ENCODE measurements at regions not wholly inside any gene's neighbourhood (a gene's known extent, or its start where the extent isn't known, plus 50 kb on each side); places are given as distances from the start of the nearest gene placed in this dataset.

- no peak overlapping the region for H3K27ac ChIP-seq (ENCODE audit: insufficient read depth, low read length)
- intact Hi-C loops (cut with micrococcal nuclease): no loop called here
- DNase-seq (no peak), ATAC-seq (ENCODE audit: low read depth) (no peak)
- no peak overlapping the region for H2AK9ac ChIP-seq (replicated peaks; ENCODE audit: low read depth, low read length, poor library complexity)
- H3K79me1 ChIP-seq (ENCODE audit: low read depth in 1 of 2, low read length in 2 of 2): no peaks in the 10 kb centered on the region
- H4K8ac ChIP-seq (ENCODE audit: low read depth in 2 of 2, low read length in 2 of 2): no peak overlapping the region
- H3K4me3 ChIP-seq (ENCODE audit: insufficient read depth, low read depth, low read length): no peak overlapping the region
- H4K91ac ChIP-seq (ENCODE audit: insufficient read depth, low read depth, low read length): no peak overlapping the region
- POLR2A ChIA-PET (ENCODE audit: unreplicated experiment): no interaction called here
- no peak overlapping the region for H3K56ac ChIP-seq (ENCODE audit: extremely low read depth, insufficient read depth, low read length)
- dilution Hi-C loops (cut with HindIII; ENCODE audit: low sequenced_read_pairs, unreplicated experiment): no loop called here
- H3K14ac ChIP-seq (replicated peaks; ENCODE audit: low read depth, low read length): no peak overlapping the region
- CTCF ChIA-PET: no interaction called here
- no peaks in the 10 kb centered on the region for H3K9me3 ChIP-seq (ENCODE audit: control insufficient read depth, insufficient read depth, low read length)
- no peaks in the 10 kb centered on the region for H3K4me1 ChIP-seq (ENCODE audit: control insufficient read depth, insufficient read depth, low read length)
- H3K9me1 ChIP-seq (ENCODE audit: insufficient read depth, low read length): no peaks in the 10 kb centered on the region
- H3K36me3 ChIP-seq (ENCODE audit: control insufficient read depth, insufficient read depth, low read length): no peaks in the 10 kb centered on the region
- H3K4ac ChIP-seq (ENCODE audit: low read depth, low read length): no peak overlapping the region
- no peak overlapping the region for H3K4me2 ChIP-seq (ENCODE audit: low read depth, low read length)
- no peaks in the 10 kb centered on the region for H3K27me3 ChIP-seq (ENCODE audit: control insufficient read depth, insufficient read depth, low read length)
- TF ChIP-seq ELK1 (IDR thresholded peaks at IDR 0.05; ENCODE audit: borderline replicate concordance, low read depth, low read length): no peak
- no peak for TF ChIP-seq MXI1 (IDR thresholded peaks at IDR 0.05; ENCODE audit: borderline replicate concordance, low read depth, low read length)
- no peak for TF ChIP-seq CTCF (conservative IDR thresholded peaks at IDR 0.05; ENCODE audit: low read depth, low read length)
- TF ChIP-seq CHD1 (IDR thresholded peaks at IDR 0.05; ENCODE audit: low read depth, low read length): no peak
- TF ChIP-seq USF2 (IDR thresholded peaks at IDR 0.05; ENCODE audit: low read depth, low read length): no peak
- TF ChIP-seq MAFK (IDR thresholded peaks at IDR 0.05; ENCODE audit: low read depth, low read length): no peak
- TF ChIP-seq CEBPB (IDR thresholded peaks at IDR 0.05; ENCODE audit: low read depth, low read length): no peak
- TF ChIP-seq RAD21 (IDR thresholded peaks at IDR 0.05; ENCODE audit: low read length): no peak
- TF ChIP-seq RFX5 (IDR thresholded peaks at IDR 0.05; ENCODE audit: low read depth, low read length): no peak
- TF ChIP-seq SMC3 (IDR thresholded peaks at IDR 0.05; ENCODE audit: low read depth, low read length): no peak
- TF ChIP-seq POLR2A (IDR thresholded peaks at IDR 0.05; ENCODE audit: low read depth, low read length): no peak
- no peak overlapping the region for H3K23ac ChIP-seq (ENCODE audit: low read depth, low read length)
- in situ Hi-C loops (cut with MboI; ENCODE audit: low sequenced_read_pairs): no loop called here
- no TSS peak for BruUV-seq (replicated peaks)
- no peak overlapping the region for H2AK5ac ChIP-seq (ENCODE audit: low read depth, low read length)
- no peak overlapping the region for H2BK20ac ChIP-seq (ENCODE audit: low read depth, low read length)
- H2BK15ac ChIP-seq (ENCODE audit: low read depth, low read length): no peak overlapping the region
- H3K18ac ChIP-seq (ENCODE audit: low read depth, low read length): no peak overlapping the region
- H2AFZ ChIP-seq (replicated peaks; ENCODE audit: low read length, poor library complexity): no peak overlapping the region
- no peak overlapping the region for H2BK5ac ChIP-seq (ENCODE audit: low read depth, low read length, poor library complexity, severe bottlenecking)
- H3K9ac ChIP-seq (ENCODE audit: low read depth, low read length): no peak overlapping the region
- H4K5ac ChIP-seq (ENCODE audit: low read depth, low read length): no peak overlapping the region
- H2BK120ac ChIP-seq (ENCODE audit: low read depth, low read length): no peak overlapping the region
- H4K20me1 ChIP-seq (ENCODE audit: insufficient read depth, low read length): no peaks in the 10 kb centered on the region
Measured at GRCh38 chr6:40108736-40109135, 174.5 kb upstream of the MOCS1 start.

Data from IMR-90 (cell line).